WTC11 (cell line): ENCODE measurements at regions not wholly inside any gene's neighbourhood (a gene's known extent, or its start where the extent isn't known, plus 50 kb on each side); places are given as distances from the start of the nearest gene placed in this dataset.

Experiments
- ATAC-seq: fragments of 200-7000 bp; cut with Tn5 transposase; 2 replicates; pipeline ENCODE4 v1.10.0; 2021; ENCODE audit warnings: mild to moderate bottlenecking, moderate library complexity
- CTCF ChIA-PET: fragments of 300-600 bp; sonication (Branson Sonifier 250); formaldehyde crosslinking; loops from one replicate; lab custom pipeline; 2021; ENCODE audit warnings: antibody characterized with exemption; lab: Charles Lee
- POLR2A ChIA-PET: fragments of 350-600 bp; sonication (Branson Sonifier 250); formaldehyde crosslinking; loops from one replicate; lab custom pipeline; 2021; ENCODE audit warnings: antibody characterized with exemption; lab: Charles Lee
- DNase-seq: peaks from one replicate; pipeline ENCODE4 v3.0.0; 2021; ENCODE audit warnings: low spot score
- H3K27ac Mint-ChIP-seq: 2 replicates; pipeline ENCODE4 v1.8.0; 2021; ENCODE audit warnings: mixed read lengths
- H3K27me3 Mint-ChIP-seq: 2 replicates; pipeline ENCODE4 v1.8.0; 2021; ENCODE audit warnings: low read depth, mild to moderate bottlenecking, moderate library complexity, mixed read lengths
- H3K36me3 Mint-ChIP-seq: 2 replicates; pipeline ENCODE4 v1.8.0; 2021; ENCODE audit warnings: mixed read lengths
- H3K4me1 Mint-ChIP-seq: 2 replicates; pipeline ENCODE4 v1.8.0; 2022; ENCODE audit warnings: mixed read lengths
- H3K4me3 Mint-ChIP-seq: 2 replicates; pipeline ENCODE4 v1.8.0; 2021; ENCODE audit warnings: mild to moderate bottlenecking, moderate library complexity, mixed read lengths
- H3K9me3 Mint-ChIP-seq: 2 replicates; pipeline ENCODE4 v1.8.0; 2021; ENCODE audit warnings: mixed read lengths
- ATF6 ChIP-seq: sonication (generic); formaldehyde crosslinking; IDR thresholded peaks from 2 replicates; pipeline ENCODE4 v1.8.1; 2023; ENCODE audit warnings: mild to moderate bottlenecking, missing genetic modification reagents
- CREB1 ChIP-seq: sonication (generic); formaldehyde crosslinking; IDR thresholded peaks from 2 replicates; pipeline ENCODE4 v1.8.0; 2023; ENCODE audit warnings: mild to moderate bottlenecking, missing genetic modification reagents
- E2F1 ChIP-seq: sonication (generic); formaldehyde crosslinking; IDR thresholded peaks from 2 replicates; pipeline ENCODE4 v1.8.0; 2022; ENCODE audit warnings: mild to moderate bottlenecking, missing genetic modification reagents
- E2F4 ChIP-seq: sonication (generic); formaldehyde crosslinking; IDR thresholded peaks from 2 replicates; pipeline ENCODE4 v1.8.1; 2022; ENCODE audit warnings: low read depth, mild to moderate bottlenecking, moderate library complexity, missing genetic modification reagents, borderline replicate concordance
- E2F5 ChIP-seq: sonication (generic); formaldehyde crosslinking; IDR thresholded peaks from 2 replicates; pipeline ENCODE4 v1.8.1; 2022; ENCODE audit warnings: mild to moderate bottlenecking, moderate library complexity, missing genetic modification reagents
- ESRRA ChIP-seq: sonication (generic); formaldehyde crosslinking; IDR thresholded peaks from 2 replicates; pipeline ENCODE4 v1.8.1; 2022; ENCODE audit warnings: mild to moderate bottlenecking, missing genetic modification reagents, borderline replicate concordance
- FOXK1 ChIP-seq: sonication (generic); formaldehyde crosslinking; IDR thresholded peaks from 2 replicates; pipeline ENCODE4 v1.8.0; 2022; ENCODE audit warnings: mild to moderate bottlenecking, moderate library complexity, missing genetic modification reagents
- JAZF1 ChIP-seq: fragments of 250-450 bp; sonication (Bioruptor Pico); IDR thresholded peaks from 2 replicates; pipeline ENCODE4 v1.9.0; 2021; ENCODE audit warnings: moderate library complexity, mild to moderate bottlenecking, inconsistent platforms
- PRRX2 ChIP-seq: fragments of 250-450 bp; sonication (Bioruptor Pico); IDR thresholded peaks from 2 replicates; pipeline ENCODE4 v1.8.0; 2021; ENCODE audit warnings: mild to moderate bottlenecking
- RELA ChIP-seq: sonication (generic); formaldehyde crosslinking; IDR thresholded peaks from 2 replicates; pipeline ENCODE4 v1.8.1; 2022; ENCODE audit warnings: missing genetic modification reagents, mild to moderate bottlenecking, borderline replicate concordance
- SMAD3 ChIP-seq: sonication (generic); formaldehyde crosslinking; IDR thresholded peaks from 2 replicates; pipeline ENCODE4 v1.8.0; 2022; ENCODE audit warnings: missing genetic modification reagents, mild to moderate bottlenecking, borderline replicate concordance
- SOX15 ChIP-seq: fragments of 250-450 bp; sonication (Bioruptor Pico); IDR thresholded peaks from 2 replicates; pipeline ENCODE4 v1.9.0; 2021; ENCODE audit warnings: mild to moderate bottlenecking
- SP1 ChIP-seq: sonication (generic); formaldehyde crosslinking; conservative IDR thresholded peaks from 2 replicates; pipeline ENCODE4 v1.8.1; 2022; ENCODE audit warnings: missing genetic modification reagents
- TEAD1 ChIP-seq: sonication (generic); formaldehyde crosslinking; IDR thresholded peaks from 2 replicates; pipeline ENCODE4 v1.8.0; 2022; ENCODE audit warnings: mild to moderate bottlenecking, missing genetic modification reagents
- USF1 ChIP-seq: sonication (generic); formaldehyde crosslinking; IDR thresholded peaks from 2 replicates; pipeline ENCODE4 v1.8.0; 2022; ENCODE audit warnings: mild to moderate bottlenecking, missing genetic modification reagents
- ZNF219 ChIP-seq: sonication (generic); formaldehyde crosslinking; IDR thresholded peaks from 2 replicates; pipeline ENCODE4 v1.8.0; 2023; ENCODE audit warnings: missing genetic modification reagents, mild to moderate bottlenecking, borderline replicate concordance
- ZNF263 ChIP-seq: sonication (generic); formaldehyde crosslinking; IDR thresholded peaks from 2 replicates; pipeline ENCODE4 v1.8.1; 2022; ENCODE audit warnings: low read depth, mild to moderate bottlenecking, moderate library complexity, missing genetic modification reagents
- ZNF317 ChIP-seq: sonication (generic); formaldehyde crosslinking; IDR thresholded peaks from 2 replicates; pipeline ENCODE4 v1.8.1; 2023; ENCODE audit warnings: low read depth, mild to moderate bottlenecking, moderate library complexity, missing genetic modification reagents, borderline replicate concordance
- ZNF423 ChIP-seq: fragments of 250-450 bp; sonication (Bioruptor Pico); IDR thresholded peaks from 2 replicates; pipeline ENCODE4 v2.1.2; 2022; ENCODE audit warnings: mild to moderate bottlenecking, moderate library complexity
- ZNF425 ChIP-seq: fragments of 250-450 bp; sonication (Bioruptor Pico); conservative IDR thresholded peaks from 2 replicates; pipeline ENCODE4 v1.9.0; 2021; ENCODE audit warnings: mild to moderate bottlenecking
- ZNF512 ChIP-seq: sonication (generic); formaldehyde crosslinking; IDR thresholded peaks from 2 replicates; pipeline ENCODE4 v1.8.1; 2022; ENCODE audit warnings: missing genetic modification reagents, borderline replicate concordance
- ZNF532 ChIP-seq: fragments of 250-450 bp; sonication (Bioruptor Pico); IDR thresholded peaks from 2 replicates; pipeline ENCODE4 v1.9.0; 2021; ENCODE audit warnings: mild to moderate bottlenecking, borderline replicate concordance

- Mint-ChIP-seq H3K27ac (no peak overlapping the region), H3K27me3 (no peaks in the 10 kb centered on the region; the same call in 1 of the 2 replicates), H3K9me3 (peaks cover 76% of the 10 kb centered on the region), H3K4me1 (no peaks in the 10 kb centered on the region), H3K36me3 (peaks cover 53% of the 10 kb centered on the region), H3K4me3 (no peak overlapping the region)
- POLR2A ChIA-PET: no interaction called here
- TF ChIP-seq SOX15 (CRISPR knock-in tag) (no peak), CREB1 (CRISPR knock-in tag) (no peak), E2F1 (CRISPR knock-in tag) (no peak), TEAD1 (CRISPR knock-in tag) (no peak), ZNF263 (CRISPR knock-in tag) (no peak), ATF6 (CRISPR knock-in tag) (no peak), ESRRA (no peak), USF1 (no peak), ZNF219 (no peak), PRRX2 (no peak), ZNF532 (CRISPR knock-in tag) (no peak), ZNF317 (CRISPR knock-in tag) (no peak), E2F5 (CRISPR knock-in tag) (no peak), RELA (no peak), JAZF1 (no peak), ZNF423 (CRISPR knock-in tag) (no peak), FOXK1 (CRISPR knock-in tag) (no peak), SP1 (CRISPR knock-in tag) (no peak)
- CTCF ChIA-PET: no interaction called here
- ATAC-seq: no peak
- DNase-seq: no peak
These were observed 59.3 kb upstream of the SLC2A13 start for GRCh38 chr12:40165179-40165578.

GRCh38 chr12:40164034-40164433, 58.2 kb upstream of the SLC2A13 start:
- Mint-ChIP-seq H3K27ac (no peak overlapping the region), H3K9me3 (peaks cover 72% of the 10 kb centered on the region)
- CTCF ChIA-PET: no interaction called here
- no peak for TF ChIP-seq ZNF425 (CRISPR knock-in tag)
- TF ChIP-seq SMAD3: no peak
- TF ChIP-seq E2F4 (CRISPR knock-in tag): no peak
- no peak for TF ChIP-seq USF1
- no peak for TF ChIP-seq ZNF512 (CRISPR knock-in tag)

More at GRCh38 chr12:40164034-40164433, 58.2 kb upstream of the SLC2A13 start:
- ATAC-seq: no peak
- no peaks in the 10 kb centered on the region for H3K4me1 Mint-ChIP-seq
- no peak overlapping the region for H3K4me3 Mint-ChIP-seq
- no peak for DNase-seq
- peaks cover 57% of the 10 kb centered on the region for H3K36me3 Mint-ChIP-seq
- H3K27me3 Mint-ChIP-seq: no peaks in the 10 kb centered on the region; the same call in 1 of the 2 replicates
- POLR2A ChIA-PET: no interaction called here
